Right renal pelvis (tissue), 4 donors: ENCODE measurements at regions not wholly inside any gene's neighbourhood (a gene's known extent, or its start where the extent isn't known, plus 50 kb on each side); places are given as distances from the start of the nearest gene placed in this dataset.
A peak's percentile ranks its signal among the peaks of the same experiment; 100 is the strongest.

Source experiments
- DNase-seq, 4 donors: peaks; one replicate each; pipeline ENCODE4 v3.0.0-alpha.2; 2013; ENCODE audit warnings: low read depth in 4 of 4, low spot score in 3 of 4, missing footprints in 1 of 4

DNA sequence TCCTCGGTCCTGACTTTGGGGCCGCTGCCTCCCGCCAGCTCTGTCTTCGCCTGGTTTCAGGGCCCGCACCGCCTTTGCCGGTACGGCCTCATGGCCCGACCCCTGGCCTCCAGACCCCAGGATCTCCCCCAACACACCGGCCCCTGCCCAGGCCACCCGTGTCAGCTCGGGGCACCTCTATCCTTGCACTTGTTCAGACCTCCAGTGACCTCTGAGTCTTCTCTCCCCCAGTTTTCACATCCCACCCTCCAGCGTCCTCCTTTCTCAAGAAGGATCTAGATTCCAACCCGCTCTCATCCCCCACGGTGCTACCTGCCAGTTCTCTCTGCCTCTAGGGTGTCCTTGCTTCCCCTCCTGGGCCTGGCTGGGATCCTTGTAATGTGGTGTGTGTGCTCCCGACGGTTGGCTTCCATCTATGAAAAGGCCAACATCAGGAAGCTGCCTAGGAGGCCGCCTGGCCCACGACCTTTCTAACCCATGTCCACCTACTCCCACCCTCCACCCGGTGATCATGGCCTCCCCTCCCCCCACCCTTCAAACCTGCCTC is 61.1 kb downstream of the SPATA31C2 start:
- DNase-seq, result no peak

DNA sequence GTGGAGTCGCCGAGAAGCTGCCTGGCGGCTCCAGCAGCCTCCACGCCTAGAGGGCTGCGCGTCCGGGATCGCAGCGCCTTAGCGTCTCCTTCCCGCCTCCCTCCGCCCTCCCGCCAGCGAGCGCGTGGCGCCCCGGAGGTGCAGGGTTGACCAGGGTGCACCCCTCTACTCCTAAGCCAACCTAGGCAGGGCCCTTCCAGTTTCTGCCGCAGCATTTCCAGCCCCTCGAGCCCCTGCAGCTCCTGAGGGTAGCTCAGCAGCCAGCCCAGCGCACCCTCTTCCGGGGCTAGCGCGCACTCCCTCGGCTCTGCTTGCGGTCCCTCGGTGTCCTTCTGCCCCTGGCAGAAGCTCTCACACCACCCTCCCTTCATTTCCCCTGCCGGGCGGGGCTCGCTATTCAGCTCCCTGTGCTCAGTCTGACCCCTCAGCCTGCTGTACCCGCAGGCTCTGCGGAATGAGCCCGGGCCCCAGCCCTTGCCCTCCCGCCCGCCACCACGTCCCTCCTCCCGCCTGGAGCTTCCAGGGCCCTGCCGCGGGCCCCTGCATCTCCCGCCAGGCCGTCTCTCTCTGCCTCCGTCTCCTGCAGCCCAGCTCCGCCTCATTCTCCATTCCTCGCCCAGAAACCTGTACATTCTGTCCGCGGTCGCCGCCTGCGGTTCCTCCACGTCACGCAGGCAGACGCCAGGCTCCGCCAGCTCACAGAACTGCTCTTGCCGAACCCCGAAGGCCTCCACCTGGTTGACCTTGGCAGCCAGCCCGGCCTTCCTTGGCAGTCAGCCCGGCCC is 61.8 kb downstream of the SPATA31C2 start:
- peak; percentile 51 to 78 (median 71) for DNase-seq

DNA sequence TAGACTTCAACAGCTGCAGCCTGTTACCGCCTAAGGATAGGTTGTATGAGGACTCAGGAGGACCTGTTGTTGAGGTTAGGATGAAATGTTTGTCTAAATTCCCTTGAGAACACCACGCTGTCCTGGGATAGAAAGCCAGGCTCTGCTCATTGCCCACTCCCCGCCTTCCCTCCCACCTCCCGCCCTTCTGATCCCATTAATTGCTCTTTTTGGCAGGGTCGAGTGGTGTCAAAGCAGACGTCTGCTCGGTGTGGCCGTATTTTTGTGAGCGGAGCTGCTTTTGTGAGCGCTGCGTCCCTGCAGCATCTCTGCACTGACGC is 62.3 kb downstream of the SPATA31C2 start:
- DNase-seq, result peak in 1 of 4 donors; percentile 28

DNA sequence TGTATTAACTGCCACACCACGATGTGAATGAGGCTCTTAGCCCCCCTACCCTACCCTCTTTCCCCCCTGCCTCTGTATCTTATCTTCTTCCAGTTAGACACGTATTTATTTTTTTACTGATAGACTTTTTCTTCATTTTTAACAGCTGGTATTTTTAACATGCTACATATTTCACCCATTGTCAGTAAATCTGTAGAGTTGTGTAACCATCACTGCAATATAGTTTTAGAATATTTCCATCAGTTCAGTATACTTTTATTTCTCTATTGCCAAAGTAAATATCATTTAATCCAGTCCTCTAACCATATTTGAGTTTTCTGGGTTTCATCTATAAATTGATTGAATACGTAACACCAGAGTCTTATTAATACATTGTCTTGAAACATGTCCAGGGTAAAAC is 62.8 kb downstream of the SPATA31C2 start:
- DNase-seq, result no peak

DNA sequence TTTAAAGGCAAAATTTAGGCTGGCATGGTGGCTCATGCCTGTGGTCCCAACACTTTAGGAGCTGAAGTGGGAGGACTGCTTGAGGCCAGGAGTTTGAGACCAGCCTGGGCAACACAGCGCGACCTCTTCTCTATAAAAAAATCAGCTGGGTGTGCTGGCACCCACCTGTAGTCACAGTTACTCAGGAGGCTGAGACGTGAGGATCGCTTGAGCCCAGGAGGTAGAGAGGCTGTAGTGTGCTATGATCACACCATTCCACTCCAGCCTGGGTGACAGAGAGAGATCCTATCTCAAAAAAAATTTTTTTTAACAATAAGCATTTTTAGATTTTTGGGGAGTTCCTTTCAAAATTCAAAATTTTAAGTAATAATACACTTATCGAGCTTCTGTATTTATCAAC is 63.3 kb downstream of the SPATA31C2 start:
- DNase-seq, result no peak

- DNase-seq, result no peak
Measured at GRCh38 chr9:88072831-88073375, 65.4 kb downstream of the SPATA31C2 start.

- no peak for DNase-seq
Measured at GRCh38 chr9:88071331-88071730, 66.9 kb downstream of the SPATA31C2 start.

DNA sequence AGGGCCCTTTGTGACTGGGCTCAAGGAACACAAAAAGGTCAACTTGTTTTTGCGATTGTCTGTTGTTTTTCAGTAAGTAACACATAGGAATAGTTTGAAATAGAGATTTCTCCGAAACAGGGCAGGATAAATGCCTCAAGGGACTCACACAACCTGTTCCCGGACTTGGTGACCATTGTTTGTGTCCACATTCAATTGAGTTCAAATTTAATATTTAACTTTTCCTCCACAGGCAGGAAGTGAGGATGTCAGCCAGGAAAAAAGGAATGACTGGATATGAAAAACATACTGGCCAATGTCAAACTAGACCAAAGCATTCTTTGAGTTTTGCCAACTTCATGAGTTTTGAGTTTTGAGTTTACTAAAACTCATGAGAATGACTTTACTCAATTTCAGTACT is 72.7 kb downstream of the SPATA31C2 start:
- no peak for DNase-seq

DNA sequence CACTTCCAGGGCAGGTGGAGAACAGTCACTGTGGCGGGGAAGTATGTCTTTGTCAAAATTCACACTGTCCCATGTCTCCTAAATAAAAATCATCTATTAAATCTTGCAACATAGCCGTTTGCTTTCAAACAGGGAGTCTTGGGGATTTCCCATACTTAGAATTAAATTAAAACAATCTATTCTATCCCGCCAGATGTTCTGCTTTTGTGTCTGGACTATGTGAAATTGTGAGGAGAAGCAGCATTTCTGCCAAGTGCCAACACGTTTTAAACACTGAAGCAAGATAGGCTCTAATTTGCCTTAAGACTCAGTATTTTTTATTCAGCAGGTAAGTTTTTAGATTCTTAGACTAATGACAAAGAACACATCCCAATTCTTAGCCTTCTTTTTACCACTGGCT is 73.7 kb downstream of the SPATA31C2 start:
- DNase-seq, result no peak

DNA sequence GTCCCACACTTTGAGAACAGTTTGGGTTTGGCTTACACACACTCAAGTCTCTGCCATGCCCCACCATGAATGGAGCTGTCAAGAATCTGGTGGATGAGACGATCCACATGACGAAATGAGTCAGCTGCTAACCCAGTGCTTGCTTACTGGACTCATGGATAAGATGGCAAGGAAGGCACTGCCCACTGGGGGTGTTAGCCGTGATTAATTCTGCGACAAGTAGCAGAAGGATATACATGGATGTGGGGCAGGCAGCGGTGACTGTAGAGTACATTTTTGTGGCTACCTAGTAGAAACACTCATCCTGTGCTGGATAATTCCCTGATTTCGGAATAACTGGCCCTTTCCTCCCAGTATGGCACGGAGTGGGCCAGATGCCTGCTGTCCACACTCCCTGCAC is 77.5 kb downstream of the SPATA31C2 start:
- no peak for DNase-seq

DNA sequence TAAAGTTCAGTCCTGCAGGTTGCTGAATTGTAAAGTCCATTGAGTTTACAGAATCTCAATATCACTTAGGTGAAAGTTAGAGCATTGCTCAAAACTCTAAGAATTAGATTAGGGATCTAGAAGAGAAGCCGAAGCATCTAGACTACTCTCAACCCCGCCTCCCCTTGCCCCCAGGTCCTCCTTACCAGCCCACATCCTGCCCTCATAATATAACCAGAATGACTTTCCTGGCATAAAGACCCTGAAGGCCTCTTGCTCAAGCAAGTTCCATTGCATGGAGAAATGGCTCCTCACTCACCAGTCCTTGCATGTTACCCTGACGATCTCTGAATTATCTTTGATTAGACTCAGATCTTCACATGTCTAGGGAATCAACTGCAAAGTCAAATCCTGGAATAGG is 78.8 kb downstream of the SPATA31C2 start:
- DNase-seq, result no peak

GRCh38 chr9:88056876-88057275 is 81.4 kb downstream of the SPATA31C2 start:
- no peak for DNase-seq

DNA sequence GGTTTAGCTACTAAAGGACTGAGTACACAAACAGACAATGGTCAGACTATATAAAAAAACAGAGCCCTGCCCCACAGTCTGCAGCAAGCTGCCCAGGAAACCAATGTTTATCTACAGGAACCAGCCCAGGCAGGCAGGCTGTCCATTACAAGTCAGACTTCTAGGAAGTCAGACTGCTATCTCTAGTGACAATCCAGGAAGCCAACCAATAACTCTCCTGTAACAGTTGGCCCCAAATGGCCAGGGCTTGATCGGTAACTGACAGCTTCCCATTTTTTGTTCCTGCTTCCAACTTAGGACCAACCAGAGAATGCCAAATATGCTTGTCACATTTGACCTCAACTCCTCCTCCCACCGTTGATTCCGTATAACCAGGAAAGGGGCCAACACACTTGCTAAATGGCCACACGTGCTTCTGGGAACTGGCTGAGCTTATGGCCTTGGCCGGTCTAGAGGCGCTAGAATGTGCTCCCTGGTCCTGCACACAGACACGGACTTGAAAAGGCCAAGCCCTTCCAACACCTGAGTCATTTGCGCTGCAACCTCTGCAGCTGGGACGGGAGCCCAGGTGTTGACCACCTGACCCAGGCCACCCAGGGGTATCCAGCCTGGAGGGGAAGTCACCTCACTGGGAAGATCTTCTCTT is 79.6 kb upstream of the CDK20 start:
- DNase-seq, result no peak

DNA sequence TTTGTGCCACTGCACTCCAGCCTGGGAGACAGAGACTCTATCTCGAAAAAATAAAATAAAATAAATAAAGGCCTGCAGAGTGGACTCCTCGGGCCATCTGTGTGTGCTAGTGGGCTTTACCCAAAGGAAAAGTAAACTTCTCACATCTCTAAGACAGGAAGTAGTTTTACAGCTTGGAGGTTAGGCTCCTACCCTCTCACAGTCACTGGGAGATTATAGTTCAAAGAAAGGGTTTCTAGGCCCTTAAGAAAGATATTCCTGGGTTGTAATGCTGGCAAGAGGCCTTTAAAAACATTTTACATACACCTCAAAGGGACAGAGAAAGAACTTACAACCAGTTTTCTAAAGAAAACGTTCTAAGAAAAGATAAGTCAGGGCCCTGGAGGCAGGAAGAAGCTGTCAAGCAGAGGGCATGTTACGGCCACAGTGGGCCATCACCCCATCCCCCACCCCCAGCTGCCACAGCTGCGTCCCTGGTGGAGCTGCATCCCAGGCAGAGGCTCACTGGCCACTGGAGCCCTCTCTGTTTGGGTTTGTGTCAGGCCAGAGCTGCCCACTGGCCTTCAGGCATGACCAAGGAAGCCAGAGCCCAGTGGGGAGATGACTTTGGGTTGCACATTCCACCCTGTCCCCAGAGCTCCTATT is 78.1 kb upstream of the CDK20 start:
- no peak for DNase-seq

GRCh38 chr9:88051138-88051537 is 76.8 kb upstream of the CDK20 start:
- no peak for DNase-seq

DNA sequence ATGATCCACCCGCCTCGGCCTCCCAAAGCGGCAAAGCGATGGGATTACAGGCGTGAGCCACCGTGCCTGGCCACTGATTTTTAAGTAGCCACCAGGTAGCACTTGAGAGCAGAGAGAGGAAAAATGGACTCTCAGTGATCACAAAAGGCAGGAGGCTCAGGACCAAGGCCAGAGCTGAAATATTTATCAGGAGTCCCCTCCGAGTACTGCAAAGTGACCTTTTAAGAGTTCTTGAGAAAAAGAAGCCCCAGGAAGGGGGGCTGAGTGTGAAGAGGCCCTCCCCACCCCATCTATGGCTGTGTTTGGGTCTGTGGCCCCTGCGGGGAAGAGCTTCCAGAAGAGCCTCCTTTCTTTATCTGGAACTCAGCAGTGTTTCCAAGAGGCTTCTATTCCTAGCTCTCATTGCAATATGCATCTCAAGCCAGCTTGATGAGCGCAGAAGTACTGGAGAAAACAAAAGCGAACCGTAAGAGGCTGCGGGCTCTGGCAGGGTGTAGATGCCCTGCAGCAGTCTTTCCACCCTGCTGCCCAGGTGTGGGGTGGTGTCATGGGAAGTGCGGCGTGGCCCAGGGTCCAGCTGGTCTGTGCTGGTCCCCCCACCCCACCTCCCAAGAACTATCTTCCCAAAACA is 75.5 kb upstream of the CDK20 start:
- no peak for DNase-seq

DNA sequence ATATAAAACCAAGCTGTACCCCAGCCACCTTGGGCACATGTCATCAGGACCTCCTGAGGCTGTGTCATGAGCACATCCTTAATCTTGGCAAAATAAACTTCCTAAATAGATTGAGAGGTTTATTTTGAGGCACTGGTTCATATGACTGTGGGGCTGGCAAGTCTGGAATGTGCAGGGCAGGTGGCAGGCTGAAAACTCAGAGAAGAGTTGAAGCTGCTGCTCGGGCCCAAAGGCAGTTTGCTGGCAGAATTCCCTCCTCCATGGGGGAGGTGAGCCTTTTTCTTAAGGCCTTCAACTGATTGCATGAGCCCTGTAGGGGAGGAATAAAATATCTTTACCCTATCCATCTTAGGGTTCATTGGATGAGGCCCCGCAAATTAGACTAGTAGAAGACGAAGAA is 72.2 kb upstream of the CDK20 start:
- DNase-seq, result no peak

DNA sequence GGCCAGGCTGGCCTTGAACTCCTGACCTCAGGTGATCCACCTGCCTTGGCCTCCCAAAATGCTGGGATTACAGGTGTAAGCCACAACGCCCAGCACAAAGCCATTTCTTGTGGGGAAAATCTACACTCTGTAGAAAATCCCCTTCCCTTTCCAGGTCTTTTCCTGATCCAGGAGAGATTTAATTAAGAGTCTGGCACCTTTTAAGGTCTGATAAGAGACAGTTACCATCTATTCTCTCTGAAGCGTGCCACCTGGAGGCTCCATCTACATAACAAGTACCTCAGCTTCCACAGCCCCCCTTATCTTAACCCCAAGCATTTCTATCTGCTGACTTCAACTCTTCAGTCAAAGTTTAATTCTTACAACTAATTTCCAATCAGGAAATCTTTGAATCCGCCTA is 71.4 kb upstream of the CDK20 start:
- DNase-seq, result no peak

- DNase-seq, result no peak
Measured at GRCh38 chr9:88044200-88044599, 69.9 kb upstream of the CDK20 start.

GRCh38 chr9:88043647-88044046 is 69.3 kb upstream of the CDK20 start:
- no peak for DNase-seq

GRCh38 chr9:88041447-88041846 is 67.1 kb upstream of the CDK20 start:
- DNase-seq, result no peak
